ENCODE measurements at regions not wholly inside any gene's neighbourhood (a gene's known extent, or its start where the extent isn't known, plus 50 kb on each side); places are given as distances from the start of the nearest gene placed in this dataset.
"Not testable (repeated sequence)": the region's sequence is repeated elsewhere in the genome, so short reads cannot be mapped to it uniquely, and the experiment has no call there.

- intact Hi-C loops (cut with DNase I), result not testable (repeated sequence)
- H3K27ac ChIP-seq, result peak overlapping the region; percentile 79
Measured at GRCh38 chr7:6953138-6953797, 127.2 kb upstream of the CCZ1B start.

GRCh38 chr7:6953798-6954181, 127.7 kb upstream of the CCZ1B start:
- H3K27ac ChIP-seq, result peak overlapping the region; percentile 79
- ATAC-seq; H3K9me3 ChIP-seq; H3K4me1 ChIP-seq; intact Hi-C loops (cut with DNase I); H3K27me3 ChIP-seq (ENCODE audit: low read depth); H3K36me3 ChIP-seq: not testable (repeated sequence)
- peak; percentile 79 for DNase-seq
- H3K4me3 ChIP-seq, result peak overlapping the region; percentile 25

More at GRCh38 chr7:6953138-6953797, 127.2 kb upstream of the CCZ1B start:
- H3K4me3 ChIP-seq, result peak overlapping the region; percentile 25
- not testable (repeated sequence) for H3K9me3 ChIP-seq; H3K4me1 ChIP-seq; DNase-seq; ATAC-seq; H3K27me3 ChIP-seq (ENCODE audit: low read depth); H3K36me3 ChIP-seq
- TF ChIP-seq CTCF (IDR thresholded peaks at IDR 0.05), result peak; percentile 45

- H3K4me1 ChIP-seq; DNase-seq; intact Hi-C loops (cut with DNase I): not testable (repeated sequence)
Measured at GRCh38 chr7:6955385-6955784, 129.3 kb upstream of the CCZ1B start.

GRCh38 chr7:6955990-6956566, 130.0 kb upstream of the CCZ1B start:
- DNase-seq; intact Hi-C loops (cut with DNase I); H3K36me3 ChIP-seq; H3K4me3 ChIP-seq; H3K27ac ChIP-seq; H3K9me3 ChIP-seq; H3K4me1 ChIP-seq; ATAC-seq; H3K27me3 ChIP-seq (ENCODE audit: low read depth): not testable (repeated sequence)

More at GRCh38 chr7:6955385-6955784, 129.3 kb upstream of the CCZ1B start:
- ATAC-seq; H3K27me3 ChIP-seq (ENCODE audit: low read depth); H3K27ac ChIP-seq; H3K4me3 ChIP-seq; H3K9me3 ChIP-seq; H3K36me3 ChIP-seq: not testable (repeated sequence)

- H3K27me3 ChIP-seq (ENCODE audit: low read depth); H3K4me1 ChIP-seq; H3K9me3 ChIP-seq; intact Hi-C loops (cut with DNase I); H3K36me3 ChIP-seq; H3K4me3 ChIP-seq; DNase-seq; ATAC-seq; H3K27ac ChIP-seq: not testable (repeated sequence)
Measured at GRCh38 chr7:6958371-6958770, 132.3 kb upstream of the CCZ1B start.

GRCh38 chr7:6959942-6960341, 133.9 kb upstream of the CCZ1B start:
- H3K27me3 ChIP-seq (ENCODE audit: low read depth); H3K36me3 ChIP-seq; intact Hi-C loops (cut with DNase I); H3K4me1 ChIP-seq; H3K4me3 ChIP-seq; ATAC-seq; DNase-seq; H3K27ac ChIP-seq; H3K9me3 ChIP-seq: not testable (repeated sequence)

- H3K27ac ChIP-seq; DNase-seq; H3K27me3 ChIP-seq (ENCODE audit: low read depth); H3K36me3 ChIP-seq; H3K4me1 ChIP-seq; H3K9me3 ChIP-seq; ATAC-seq; intact Hi-C loops (cut with DNase I); H3K4me3 ChIP-seq: not testable (repeated sequence)
Measured at GRCh38 chr7:6962871-6963270, 136.8 kb upstream of the CCZ1B start.

GRCh38 chr7:6965051-6965450, 139.0 kb upstream of the CCZ1B start:
- H3K36me3 ChIP-seq; H3K4me1 ChIP-seq; H3K27ac ChIP-seq; ATAC-seq; H3K4me3 ChIP-seq; H3K27me3 ChIP-seq (ENCODE audit: low read depth); intact Hi-C loops (cut with DNase I); H3K9me3 ChIP-seq: not testable (repeated sequence)
- peak; percentile 66 for DNase-seq
- peak; percentile 36 for TF ChIP-seq CTCF (IDR thresholded peaks at IDR 0.05)

GRCh38 chr7:6970180-6970579, 144.1 kb upstream of the CCZ1B start:
- DNase-seq; H3K36me3 ChIP-seq; H3K4me3 ChIP-seq; H3K9me3 ChIP-seq; intact Hi-C loops (cut with DNase I); H3K27me3 ChIP-seq (ENCODE audit: low read depth); H3K4me1 ChIP-seq; H3K27ac ChIP-seq; ATAC-seq: not testable (repeated sequence)

GRCh38 chr7:6974876-6975275, 148.8 kb upstream of the CCZ1B start:
- ATAC-seq; H3K36me3 ChIP-seq; H3K27me3 ChIP-seq (ENCODE audit: low read depth); H3K4me3 ChIP-seq; H3K27ac ChIP-seq; H3K9me3 ChIP-seq; DNase-seq; intact Hi-C loops (cut with DNase I); H3K4me1 ChIP-seq: not testable (repeated sequence)

GRCh38 chr7:6975346-6975745, 149.3 kb upstream of the CCZ1B start:
- H3K27ac ChIP-seq; intact Hi-C loops (cut with DNase I); ATAC-seq; H3K36me3 ChIP-seq; H3K4me1 ChIP-seq; DNase-seq; H3K27me3 ChIP-seq (ENCODE audit: low read depth); H3K4me3 ChIP-seq; H3K9me3 ChIP-seq: not testable (repeated sequence)

- H3K4me1 ChIP-seq; ATAC-seq; H3K36me3 ChIP-seq; H3K27ac ChIP-seq; intact Hi-C loops (cut with DNase I); H3K4me3 ChIP-seq; H3K27me3 ChIP-seq (ENCODE audit: low read depth); DNase-seq; H3K9me3 ChIP-seq: not testable (repeated sequence)
Measured at GRCh38 chr7:6977368-6977767, 151.3 kb upstream of the CCZ1B start.

Data from lower lobe of right lung (tissue), 2 donors.